ENCODE measurements at regions not wholly inside any gene's neighbourhood (a gene's known extent, or its start where the extent isn't known, plus 50 kb on each side); places are given as distances from the start of the nearest gene placed in this dataset.

DNA sequence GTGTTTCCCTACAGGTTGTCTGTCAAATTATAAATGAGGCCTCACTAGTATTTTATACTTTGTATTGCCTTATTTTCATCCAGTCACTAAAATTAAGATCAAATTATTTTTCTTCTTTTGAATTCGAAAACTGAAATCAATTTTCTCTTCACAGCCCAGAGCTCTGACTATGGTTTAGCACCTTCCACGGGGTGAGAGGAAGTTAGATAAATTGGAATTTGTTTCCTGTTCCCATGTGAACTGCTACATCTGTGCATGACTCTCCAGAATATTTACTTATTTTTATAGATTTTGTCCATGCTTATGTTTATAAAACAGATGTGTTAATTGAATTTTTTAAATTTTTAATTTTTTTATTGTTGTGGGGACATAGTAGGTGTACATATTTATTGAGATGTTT, 656.5 kb downstream of the IRS1 start:
- no peak for DNase-seq

DNA sequence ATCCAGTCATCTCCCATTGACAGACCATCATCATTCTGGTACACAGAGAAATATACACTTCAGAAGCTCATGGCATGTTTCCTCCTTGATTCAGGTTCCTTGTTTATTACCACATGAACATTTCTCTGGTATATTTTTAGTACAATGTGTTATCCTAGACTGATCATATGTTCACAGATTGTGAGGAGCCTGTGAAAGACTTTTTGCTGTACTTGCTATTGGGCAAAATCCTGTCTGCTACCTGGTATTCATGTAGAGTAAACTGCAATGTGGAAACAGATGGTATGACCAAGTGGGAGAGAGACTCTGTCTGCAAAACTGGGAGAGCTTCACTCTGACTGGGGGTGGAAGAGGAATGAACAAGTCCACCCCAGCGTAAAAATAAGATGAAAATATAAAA, 657.2 kb downstream of the IRS1 start:
- no peak for DNase-seq

DNA sequence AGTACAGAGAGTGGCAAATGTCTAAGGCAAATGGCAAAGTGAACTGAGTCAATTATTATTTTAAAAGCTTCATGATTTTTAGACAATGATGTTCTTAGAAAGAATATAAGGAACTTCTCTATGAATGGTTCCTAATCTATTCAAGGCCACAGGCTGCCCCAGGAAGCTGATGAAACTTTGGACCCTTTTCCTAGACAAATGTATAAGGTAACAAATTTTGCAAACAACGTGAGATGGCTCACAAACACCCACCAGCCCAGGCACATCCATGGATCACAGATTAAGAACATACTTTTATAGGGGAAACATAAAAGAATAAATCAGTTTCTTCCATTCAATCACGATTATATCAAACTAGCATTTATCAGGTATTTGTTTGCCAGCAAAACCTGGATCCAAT, 659.0 kb downstream of the IRS1 start:
- DNase-seq: no peak

DNA sequence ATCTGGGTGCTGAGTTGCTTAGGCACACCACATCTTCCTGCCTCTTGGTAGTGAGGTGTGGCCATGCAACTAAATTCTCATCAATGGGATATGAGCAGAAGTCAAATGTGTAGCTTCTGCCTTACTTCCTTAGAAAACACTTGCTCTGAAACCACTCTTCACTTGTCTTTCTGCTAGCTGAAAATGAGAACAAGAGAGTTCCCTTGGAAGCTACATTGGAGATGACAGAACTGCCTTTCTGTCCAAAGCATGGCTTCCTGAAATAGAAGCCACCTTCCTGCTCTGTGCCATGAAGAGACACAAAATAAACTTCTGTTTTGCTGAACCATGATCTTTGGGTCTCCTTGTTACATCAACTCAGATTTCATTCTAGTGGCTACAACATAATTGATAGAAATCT, 659.9 kb downstream of the IRS1 start:
- DNase-seq: no peak

DNA sequence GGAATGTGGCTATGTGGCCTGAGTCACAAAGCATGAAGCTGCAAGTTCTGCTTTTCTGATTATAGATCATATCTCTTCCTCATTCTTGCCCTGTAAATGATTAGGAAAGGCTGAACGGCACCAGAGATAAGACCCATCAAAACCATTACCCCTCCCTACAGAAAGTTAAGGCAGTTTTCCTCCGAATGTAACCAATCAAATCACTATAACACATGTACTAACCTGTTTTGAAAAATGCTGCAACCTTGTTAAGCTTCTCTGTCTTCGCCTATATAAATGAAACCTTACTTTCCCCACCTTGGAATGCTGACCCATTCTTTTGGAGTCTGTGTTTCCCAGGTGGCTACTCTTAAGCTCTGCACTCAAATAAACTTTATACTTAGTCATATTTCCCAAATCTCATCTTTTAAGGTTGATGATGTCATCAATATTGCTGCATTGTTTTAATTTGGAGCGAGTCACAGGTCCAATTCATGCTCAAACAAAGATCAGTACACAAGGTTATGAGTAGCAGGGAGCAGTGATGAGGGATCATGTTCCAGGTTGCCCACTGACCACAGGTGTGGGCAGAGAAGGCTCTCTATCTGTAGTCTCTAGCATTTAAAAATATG, 662.3 kb downstream of the IRS1 start:
- no peak for DNase-seq

DNA sequence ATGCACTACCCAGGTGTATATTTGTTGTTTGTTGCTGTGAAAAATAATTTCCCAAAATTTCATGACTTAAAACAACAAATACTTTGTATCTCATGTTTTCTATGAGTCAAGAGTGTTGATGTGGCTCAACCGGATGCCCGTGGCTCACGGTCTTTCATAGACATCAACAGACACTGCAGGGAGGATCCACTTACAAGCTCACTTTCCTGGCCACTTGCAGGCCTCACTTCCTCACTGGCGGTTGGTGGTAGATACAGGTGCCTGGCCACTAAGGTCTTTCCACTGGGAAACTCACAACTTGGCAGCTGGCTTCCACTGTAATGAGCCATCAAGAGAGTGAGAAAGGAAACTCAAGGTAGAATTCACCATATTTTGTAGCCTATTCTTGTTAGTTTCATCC, 662.9 kb downstream of the IRS1 start:
- DNase-seq: no peak

DNA sequence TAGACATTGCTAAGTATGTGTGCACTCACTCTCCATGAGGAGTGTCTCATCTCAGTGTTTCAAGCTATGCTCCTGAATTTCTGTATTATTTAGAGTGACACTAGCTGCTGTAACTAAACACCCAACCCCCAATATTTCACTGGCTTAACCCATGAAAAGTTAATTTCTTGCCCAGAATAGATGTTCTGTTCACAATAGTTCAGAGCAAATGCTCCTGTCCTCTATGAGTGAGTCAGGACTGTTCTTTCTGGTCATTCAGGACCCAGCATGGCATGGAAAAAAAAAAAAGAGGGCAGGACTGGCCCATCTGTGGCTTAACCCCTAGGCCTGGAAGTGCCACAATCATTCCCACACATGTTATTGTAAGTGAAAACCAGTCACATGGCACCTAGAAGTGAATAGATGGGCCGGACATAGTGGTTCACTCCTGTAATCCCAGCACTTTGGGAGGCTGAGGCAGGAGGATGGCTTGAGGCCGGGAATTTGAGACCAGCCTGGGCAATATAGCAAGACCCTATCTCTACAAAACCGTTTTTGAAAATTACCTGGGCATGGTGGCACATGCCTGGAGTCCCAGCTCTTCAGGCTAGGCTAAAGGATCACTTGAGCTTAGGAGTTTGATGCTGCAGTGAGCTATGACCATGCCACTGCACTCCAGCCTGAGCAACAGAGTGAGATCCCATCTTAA, 663.6 kb downstream of the IRS1 start:
- no peak for DNase-seq

DNA sequence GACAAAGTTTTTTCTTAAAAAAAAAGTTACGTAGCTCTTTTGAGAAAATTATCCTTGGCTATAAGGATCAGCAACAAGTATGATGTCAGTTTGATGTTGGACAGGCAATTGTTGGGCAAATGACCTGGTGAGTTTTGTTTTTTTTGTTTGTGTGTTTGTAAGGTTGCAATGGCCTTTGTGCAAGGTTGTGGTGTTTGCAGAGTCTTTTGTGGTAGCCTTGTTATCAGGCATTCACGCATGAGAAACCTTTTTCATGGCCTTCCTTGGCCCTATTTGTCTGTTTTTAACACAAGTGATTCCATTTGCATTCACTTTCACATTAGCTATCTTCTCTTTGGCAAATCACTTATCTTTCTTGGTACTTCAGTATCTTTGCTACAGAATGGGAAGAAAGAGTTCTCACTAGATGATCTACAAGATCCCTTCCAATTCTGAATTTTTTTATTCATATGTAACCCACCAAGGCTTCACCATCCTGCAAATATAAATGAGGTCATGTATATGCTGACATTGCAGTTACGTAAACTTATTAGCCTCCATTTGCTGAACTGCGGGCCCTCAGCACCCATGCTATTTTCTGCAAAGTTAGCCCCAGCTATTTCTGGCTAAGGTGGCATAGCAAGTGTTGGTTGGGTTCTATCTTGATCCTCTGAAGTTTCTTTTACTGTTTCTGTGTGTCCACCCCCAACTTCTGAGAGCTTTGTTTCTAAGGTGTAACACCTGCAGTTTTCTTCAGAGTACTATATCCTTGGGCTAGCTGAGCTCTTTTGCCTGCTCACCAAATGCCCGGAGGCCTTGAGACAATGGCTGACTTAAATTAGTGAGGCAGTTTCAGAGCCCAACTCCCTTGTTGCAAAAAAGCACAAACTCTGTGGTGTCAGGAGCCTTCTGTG, 667.1 kb downstream of the IRS1 start:
- no peak for DNase-seq

DNA sequence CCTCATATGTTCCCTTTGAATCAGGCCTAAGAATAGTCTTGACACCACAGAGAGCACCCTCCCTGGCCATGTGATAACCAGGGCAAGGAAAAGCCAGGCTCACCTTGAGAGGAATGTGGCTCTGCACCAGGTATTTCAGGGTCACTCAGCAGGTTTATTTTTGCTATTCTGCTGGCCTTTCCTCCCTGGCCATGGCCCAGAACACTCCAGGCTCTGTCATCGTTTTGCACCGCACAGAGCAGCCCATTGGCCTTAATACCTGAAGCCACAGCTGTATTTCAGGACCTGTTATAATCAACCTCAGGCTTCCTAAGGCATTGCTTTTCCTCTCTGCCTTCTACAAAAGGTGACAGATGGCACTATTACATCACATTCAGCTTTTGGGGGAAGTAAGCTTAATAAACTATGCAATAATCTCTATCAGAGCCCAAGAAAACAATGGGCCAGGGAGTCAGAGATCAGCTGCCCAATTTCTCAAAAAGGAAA, 668.3 kb downstream of the IRS1 start:
- no peak for DNase-seq

DNA sequence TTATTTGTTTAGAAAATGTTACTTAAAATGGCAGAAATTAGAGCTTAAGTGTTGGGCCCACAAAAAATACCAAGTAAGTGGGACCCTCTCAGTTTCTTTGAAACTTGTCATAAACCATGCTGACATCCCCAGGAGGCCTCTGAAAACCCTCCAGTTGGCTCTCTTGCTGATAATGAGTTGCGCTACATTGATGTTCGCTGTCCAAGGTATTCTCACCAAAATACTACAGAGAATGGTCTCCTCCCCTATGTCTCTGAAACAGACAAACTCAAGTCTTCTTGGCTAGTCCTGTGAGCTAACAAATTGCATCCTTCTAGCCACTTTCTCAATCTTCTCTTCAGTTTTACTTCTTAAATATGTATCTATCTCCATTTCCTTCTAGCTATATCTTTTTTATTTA, 669.4 kb downstream of the IRS1 start:
- no peak for DNase-seq

DNA sequence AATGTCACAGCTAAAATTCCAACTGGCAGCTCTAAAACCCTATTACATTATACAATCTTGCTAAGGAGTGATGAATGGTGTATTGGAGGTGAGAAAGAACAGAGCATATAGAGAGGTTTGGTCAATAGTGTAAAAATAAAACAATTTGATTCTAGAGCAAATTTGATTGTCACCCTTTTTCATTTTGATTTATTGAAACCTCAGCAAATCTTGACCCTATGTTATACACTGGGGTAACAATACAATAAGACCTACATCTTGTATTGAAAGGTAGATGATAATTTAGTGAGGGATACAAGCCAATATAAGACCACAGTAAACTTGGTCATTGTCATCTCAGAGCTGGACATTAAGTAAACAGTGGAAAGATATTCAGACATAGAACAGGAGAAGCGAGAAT, 671.9 kb downstream of the IRS1 start:
- DNase-seq: no peak

DNA sequence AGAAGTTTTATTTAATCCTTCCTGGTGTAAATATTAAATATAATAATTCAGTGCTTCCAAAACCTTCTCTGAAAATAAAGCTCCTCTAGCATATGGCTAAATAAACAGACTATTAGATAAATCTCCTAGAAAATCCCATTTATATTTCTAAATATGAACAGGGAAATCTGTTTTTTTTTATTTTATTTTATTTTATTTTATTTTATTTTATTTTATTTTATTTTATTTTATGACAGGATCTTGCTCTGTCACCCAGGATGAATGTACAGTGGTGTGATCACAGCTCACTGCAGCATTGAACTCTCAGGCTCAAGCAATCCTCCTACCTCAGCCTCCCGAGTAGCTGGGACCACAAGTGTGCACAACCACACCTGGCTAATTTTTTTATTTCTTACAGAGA, 673.5 kb downstream of the IRS1 start:
- no peak for DNase-seq

DNA sequence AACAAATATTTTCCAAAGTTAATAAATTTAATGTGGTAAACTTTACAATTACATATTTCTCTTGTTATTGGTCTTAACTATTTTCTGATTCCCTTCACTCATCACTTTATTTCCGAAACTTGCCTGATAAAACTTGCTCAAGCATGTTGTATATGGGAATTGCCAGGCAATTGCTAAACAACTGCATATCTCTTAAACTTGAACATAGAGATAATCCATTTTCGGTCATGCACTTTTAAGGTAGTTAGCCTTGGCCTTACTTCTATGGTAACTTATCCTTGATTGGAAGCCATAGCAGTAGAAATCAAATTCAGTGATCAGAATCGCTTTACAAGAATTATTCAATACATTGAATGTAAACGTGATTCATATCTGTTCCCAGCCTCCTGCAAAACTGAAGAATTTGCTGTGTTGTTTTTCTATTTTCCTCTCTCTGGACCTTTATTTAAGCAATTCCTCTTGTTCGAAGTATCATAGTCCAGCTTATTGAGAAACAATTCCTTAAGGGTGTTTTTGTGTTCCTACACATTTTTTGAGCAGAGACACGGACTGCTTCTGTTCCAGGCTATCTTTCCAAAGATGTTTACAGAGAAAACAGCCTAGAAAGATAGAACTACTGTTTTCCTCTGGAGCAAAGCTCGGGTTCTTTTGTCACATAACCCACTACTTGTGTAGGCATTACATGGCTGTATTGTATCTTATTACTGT, 674.3 kb downstream of the IRS1 start:
- DNase-seq: no peak

DNA sequence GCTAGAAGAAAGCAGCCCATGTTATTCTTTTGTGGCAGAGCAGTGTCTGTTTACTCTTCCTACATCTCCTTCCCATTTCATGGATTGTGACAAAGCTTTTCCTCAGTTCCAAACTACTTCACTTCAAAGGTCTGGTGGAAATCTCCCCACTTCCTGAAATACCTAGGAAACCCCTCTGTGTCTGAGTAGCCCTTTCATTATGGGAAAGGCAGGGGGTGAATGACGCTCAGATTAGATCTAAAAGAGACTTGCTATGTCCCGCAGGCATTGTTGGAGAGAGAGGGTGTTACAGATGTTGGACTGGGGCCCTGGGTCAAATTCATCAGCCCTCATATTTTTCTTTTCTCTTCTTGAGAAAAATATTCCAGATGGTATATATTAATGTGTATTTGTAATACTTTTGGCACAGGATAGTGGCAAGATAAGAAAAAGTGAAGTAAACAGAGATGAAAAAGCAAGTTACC, 675.0 kb downstream of the IRS1 start:
- DNase-seq: no peak

DNA sequence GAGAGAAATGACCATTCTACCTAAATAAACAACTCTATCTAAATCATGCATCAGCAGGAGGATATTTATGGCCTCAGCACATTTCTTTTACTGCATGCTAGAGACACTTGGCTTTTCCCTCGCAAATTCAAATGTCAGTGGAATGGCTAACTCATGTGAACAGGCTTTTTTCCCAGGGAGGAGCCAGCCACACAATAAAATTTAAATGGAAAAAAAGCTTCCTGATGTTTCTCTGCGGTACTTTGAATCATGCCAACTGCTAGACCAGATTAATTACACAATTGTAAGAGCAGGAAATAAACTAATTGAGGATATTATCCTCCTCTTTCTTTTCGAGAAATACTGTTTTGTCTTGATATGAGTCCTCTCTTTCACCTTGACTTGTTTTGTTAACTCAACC, 676.3 kb downstream of the IRS1 start:
- DNase-seq: no peak

DNA sequence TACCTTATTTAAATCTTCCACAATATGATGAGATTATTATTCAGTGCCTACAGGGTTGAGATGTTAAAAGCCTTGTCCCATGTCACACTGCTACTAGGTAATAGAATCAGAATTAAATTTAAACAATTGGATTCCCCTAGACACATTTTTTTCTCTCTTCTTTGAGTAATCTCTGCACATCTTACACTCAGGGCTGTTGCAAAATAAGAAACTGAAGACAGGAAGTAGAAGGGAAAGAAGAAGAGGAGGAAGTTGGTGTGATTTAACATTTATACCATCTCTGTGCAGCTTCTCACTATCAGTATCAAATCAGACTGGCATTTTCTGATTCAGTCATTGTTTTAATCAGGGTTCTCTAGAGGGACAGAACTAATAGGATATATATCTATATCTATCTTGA, 677.6 kb downstream of the IRS1 start:
- DNase-seq: no peak

DNA sequence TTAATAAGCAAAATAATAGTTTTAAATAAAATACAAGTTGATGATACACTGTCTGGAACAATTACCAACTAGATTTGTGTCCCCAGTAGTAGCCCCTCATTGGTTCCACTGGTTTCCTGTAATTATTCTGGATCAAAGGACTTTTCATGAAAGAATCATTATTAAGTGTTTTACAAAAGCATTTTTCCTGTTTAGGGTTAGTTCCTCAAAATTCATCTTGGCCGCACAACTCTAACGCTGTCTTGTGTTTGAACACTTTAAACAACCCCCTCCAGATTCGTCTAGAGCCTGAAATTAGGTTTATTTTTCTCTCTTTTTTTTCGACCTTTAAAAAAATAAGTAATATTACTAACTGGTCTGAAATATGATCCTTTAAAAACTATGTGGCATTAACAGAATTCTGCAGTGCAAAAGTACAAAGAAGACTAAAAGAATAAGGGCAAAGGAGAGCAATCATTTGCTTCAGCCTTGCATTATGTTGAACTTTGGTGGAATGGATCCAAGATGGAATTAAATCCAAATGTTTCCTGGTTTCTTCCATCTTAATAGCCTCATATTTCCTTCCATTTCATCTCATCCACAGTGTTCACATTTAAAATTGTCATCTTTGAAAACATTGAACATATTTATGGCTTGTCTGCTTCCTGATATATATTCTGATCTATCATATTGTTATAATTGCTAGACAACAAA, 678.4 kb downstream of the IRS1 start:
- DNase-seq: no peak

DNA sequence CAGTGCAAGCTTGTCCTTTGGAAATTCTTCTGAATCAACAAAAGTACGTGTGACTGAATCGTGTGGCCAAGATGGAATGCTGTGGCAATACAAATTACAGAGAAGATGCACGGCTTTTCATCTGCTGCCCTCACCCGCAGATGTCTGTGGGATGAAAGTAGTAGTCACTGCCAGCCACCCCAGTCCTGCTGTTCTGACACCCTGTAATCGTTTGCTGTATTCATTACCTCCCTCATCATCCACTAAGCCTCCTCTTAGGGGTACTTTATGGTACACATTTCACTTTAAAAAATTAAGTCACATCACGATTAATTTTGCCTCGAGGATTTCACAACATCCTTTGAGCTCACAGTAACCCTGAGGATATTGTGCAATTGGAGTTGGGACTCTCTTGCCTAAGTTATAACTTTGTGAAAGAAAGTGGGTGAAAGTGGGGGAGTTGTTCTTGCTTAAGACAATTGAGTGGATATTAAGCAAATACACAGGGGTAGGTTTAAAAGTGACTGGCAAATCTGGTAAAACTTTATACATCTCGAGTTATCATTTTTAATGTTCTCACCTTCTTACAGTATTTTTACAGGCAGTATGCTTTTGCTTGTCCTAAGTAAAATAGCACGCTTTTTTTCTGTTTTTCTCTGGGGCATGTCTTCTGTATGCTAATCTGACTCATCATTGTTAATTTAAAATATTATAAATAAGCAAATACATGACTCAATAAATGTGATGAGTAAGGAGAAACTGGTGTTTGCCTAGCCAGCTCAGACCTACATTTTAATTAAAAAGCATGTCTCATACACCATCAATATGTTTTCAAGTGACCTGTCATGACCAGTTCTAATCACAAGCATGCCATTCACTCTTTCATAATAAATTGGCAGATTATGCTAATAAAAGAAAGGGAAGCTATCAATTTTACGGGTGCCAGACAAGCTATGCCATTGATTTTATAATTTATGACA, 680.9 kb downstream of the IRS1 start:
- DNase-seq: no peak

DNA sequence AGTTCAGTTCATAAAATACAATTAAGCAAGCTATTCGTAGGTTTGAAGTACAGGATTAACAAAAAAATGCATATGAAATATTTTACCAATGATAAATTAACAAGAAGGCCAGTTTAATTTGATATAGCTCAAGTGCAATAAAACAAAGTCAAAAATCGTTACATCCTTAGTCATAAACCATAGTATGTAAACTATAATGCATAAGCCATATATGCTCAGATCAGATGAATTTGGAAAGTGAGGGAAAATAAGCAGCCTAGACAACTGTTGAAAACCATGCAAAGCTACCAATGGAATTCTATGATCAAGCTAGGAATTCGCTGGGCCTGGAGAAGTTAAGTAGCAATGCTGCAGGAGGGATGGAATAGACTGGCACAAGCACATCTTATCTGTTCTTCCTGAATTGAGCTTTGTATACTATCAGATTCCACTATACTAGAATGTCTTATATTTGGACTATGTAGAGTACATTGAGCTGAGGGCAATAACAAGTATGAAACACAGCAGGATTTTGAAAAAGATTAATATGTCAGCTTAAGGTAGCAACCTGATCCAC, 682.0 kb downstream of the IRS1 start:
- DNase-seq: no peak

DNA sequence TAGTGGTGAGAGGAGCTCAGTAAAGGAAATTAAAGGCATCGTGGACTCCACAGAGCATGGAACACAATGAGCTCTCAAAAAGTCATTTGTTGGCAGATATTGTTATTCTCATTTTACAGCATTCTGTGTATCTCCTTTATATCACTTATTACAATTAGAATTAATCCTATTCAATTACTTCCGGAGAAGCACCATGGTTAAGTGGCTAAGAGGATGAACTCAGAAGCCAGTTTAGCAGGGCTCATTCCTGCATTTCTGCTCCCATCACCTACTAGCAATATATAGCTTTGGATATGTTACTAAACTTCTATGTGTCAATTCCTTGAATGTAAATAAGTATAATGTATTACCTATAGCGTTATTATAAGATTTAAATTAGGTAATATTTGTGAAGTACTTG, 683.3 kb downstream of the IRS1 start:
- no peak for DNase-seq

DNA sequence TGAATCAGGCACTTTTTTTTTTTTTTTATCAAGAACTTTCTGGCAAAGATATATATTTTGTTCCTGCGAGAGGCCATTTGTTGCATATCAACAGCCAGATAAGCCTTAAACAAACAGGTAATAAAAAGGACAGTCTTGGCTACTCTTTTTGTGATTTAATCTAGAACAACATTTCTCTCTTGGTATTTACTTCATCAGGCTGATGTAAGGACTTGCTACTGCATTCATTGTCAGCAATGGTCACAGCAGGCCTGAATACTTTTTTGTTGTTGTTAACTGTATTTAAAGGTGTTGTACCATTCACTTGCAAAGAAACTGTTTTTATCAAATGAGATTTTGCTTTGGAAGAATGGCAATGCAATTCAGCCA, 683.8 kb downstream of the IRS1 start:
- DNase-seq: no peak
